ENCODE measurements at regions not wholly inside any gene's neighbourhood (a gene's known extent, or its start where the extent isn't known, plus 50 kb on each side); places are given as distances from the start of the nearest gene placed in this dataset.

DNA sequence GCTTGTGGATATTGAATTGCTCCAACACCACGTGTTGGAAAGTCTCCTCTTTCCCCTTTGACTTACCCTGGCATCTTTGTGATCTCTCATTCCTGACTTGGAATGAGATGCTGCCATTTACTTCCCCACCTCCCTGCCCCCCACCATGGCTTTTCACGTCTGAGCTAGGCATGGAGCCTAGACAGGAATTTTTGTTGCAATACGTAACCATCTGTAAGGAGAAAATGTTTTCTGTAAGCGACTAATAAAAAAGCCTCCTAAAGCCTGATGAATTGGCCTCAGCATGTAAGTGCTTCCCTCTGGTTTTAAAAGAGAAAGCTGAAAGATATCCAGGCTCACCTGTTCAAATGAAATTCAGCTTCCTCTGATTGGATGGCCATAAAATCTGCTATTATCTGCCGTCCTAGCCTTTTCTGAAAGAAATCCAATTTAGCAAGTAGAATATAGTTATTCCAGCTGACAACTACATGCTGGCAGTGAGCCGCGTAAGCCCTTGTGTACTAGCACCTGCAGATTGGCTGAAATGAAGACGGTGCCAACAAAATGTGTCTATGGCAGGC, 200.1 kb downstream of the NSG2 start:
- Histone ChIP-seq H3K9me3 (ENCODE audit: control insufficient read depth in 2 of 2, insufficient read depth in 1 of 2, low read depth in 1 of 2, low read length in 1 of 2) (no peaks in the 10 kb centered on the region), H3K4me1 (ENCODE audit: control insufficient read depth in 2 of 2, insufficient read depth in 2 of 2, low read length in 1 of 2) (no peaks in the 10 kb centered on the region), H3K27me3 (ENCODE audit: control insufficient read depth in 1 of 2, insufficient read depth in 2 of 2, low read length in 2 of 2) (no peaks in the 10 kb centered on the region), H3K4me3 (ENCODE audit: low read depth in 1 of 2, low read length in 2 of 2) (no peak overlapping the region), H3K27ac (ENCODE audit: low read depth in 2 of 2, low read length in 1 of 2) (no peak overlapping the region), H3K36me3 (ENCODE audit: control insufficient read depth in 2 of 2, insufficient read depth in 2 of 2, low read length in 1 of 2) (no peaks in the 10 kb centered on the region)
- 45 to 62% methylated on average over 8 of the region's 8 CpGs for WGBS, 2 donors

DNA sequence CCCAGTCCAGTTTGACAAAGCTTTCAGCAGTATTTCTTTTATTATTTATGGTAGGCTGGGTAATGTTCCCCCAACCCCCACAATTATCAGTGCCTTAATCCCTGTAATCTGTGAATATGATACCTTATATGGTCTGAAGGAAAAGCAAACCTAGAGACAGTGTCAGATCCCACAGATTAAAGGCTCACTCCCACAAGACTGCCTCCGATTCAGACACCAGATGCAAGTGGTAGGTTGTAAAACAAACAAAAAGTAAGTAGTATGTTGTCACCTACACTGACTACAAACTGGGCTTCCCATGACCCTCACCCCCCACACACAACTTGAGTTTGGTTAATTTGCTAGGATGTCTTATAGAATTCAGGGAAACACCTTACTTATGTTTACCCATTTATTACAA, 201.2 kb downstream of the NSG2 start:
- Histone ChIP-seq H3K4me1 (ENCODE audit: control insufficient read depth in 2 of 2, insufficient read depth in 2 of 2, low read length in 1 of 2) (no peaks in the 10 kb centered on the region), H3K27me3 (ENCODE audit: control insufficient read depth in 1 of 2, insufficient read depth in 2 of 2, low read length in 2 of 2) (no peaks in the 10 kb centered on the region), H3K36me3 (ENCODE audit: control insufficient read depth in 2 of 2, insufficient read depth in 2 of 2, low read length in 1 of 2) (no peaks in the 10 kb centered on the region), H3K27ac (ENCODE audit: low read depth in 2 of 2, low read length in 1 of 2) (no peak overlapping the region), H3K4me3 (ENCODE audit: low read depth in 1 of 2, low read length in 2 of 2) (no peak overlapping the region), H3K9me3 (ENCODE audit: control insufficient read depth in 2 of 2, insufficient read depth in 1 of 2, low read depth in 1 of 2, low read length in 1 of 2) (no peaks in the 10 kb centered on the region)
- 62 to 74% methylated on average over 1 of the region's 1 CpG for WGBS, 2 donors

DNA sequence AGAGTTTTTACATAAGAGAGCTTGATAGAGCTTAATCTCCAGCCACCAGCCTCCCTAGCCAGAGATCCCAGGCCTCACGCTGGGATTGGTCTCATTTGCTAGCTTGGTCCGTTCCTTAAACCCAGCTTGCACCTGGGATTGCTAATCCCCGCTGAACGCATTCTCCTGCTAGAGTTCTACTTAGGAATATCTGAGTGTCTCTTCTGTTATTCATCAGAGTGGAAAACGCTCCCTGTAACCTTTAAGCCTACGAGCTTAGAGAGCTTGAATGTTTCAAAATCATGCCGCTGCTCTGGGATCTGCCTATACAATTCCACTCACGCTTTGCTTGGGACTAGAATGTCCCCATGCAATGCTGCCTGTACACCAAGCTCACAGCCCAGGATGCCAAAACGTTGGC, 201.8 kb downstream of the NSG2 start:
- H3K27me3 ChIP-seq (ENCODE audit: control insufficient read depth in 1 of 2, insufficient read depth in 2 of 2, low read length in 2 of 2) = no peaks in the 10 kb centered on the region
- no peaks in the 10 kb centered on the region for H3K9me3 ChIP-seq (ENCODE audit: control insufficient read depth in 2 of 2, insufficient read depth in 1 of 2, low read depth in 1 of 2, low read length in 1 of 2)
- H3K4me1 ChIP-seq (ENCODE audit: control insufficient read depth in 2 of 2, insufficient read depth in 2 of 2, low read length in 1 of 2) = no peaks in the 10 kb centered on the region
- H3K36me3 ChIP-seq (ENCODE audit: control insufficient read depth in 2 of 2, insufficient read depth in 2 of 2, low read length in 1 of 2) = no peaks in the 10 kb centered on the region
- H3K27ac ChIP-seq (ENCODE audit: low read depth in 2 of 2, low read length in 1 of 2) = no peak overlapping the region
- 78 to 82% methylated on average over 9 of the region's 9 CpGs for WGBS, 2 donors
- H3K4me3 ChIP-seq (ENCODE audit: low read depth in 1 of 2, low read length in 2 of 2) = no peak overlapping the region

DNA sequence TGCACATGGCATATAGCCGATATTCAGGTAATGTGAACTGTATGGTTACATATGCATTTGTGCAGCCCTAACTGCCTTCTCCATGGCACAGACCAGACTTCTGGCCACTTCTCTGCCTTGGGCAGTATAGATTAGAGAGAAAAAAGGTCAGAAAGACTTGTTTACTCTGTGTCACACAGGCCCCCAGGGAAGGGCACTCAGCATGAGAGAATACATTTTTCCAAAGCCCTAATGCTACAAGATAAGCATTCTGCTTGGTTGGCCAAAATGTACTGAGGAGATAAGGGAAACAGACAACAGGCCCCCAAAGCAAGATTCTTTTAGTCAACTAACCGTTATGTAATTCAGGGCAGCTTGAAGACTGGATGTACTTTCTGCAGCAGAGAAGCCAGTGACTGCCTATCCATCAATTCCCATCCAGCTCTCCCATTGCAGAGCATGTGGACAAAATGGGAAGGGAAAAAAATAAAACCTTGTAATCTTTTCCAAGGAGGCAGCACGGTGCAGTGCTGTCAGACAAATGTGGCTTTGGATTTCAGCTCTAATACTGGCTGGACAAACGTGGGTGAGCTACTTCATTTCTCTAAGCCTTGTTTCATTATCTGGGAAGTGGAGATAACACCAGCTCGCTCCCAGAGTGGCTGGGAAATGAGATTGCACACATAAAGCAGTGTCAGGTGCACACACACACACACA, 205.9 kb downstream of the NSG2 start:
- no peaks in the 10 kb centered on the region for H3K36me3 ChIP-seq (ENCODE audit: control insufficient read depth in 2 of 2, insufficient read depth in 2 of 2, low read length in 1 of 2)
- no peak overlapping the region for H3K4me3 ChIP-seq (ENCODE audit: low read depth in 1 of 2, low read length in 2 of 2)
- no peaks in the 10 kb centered on the region for H3K9me3 ChIP-seq (ENCODE audit: control insufficient read depth in 2 of 2, insufficient read depth in 1 of 2, low read depth in 1 of 2, low read length in 1 of 2)
- H3K27ac ChIP-seq (ENCODE audit: low read depth in 2 of 2, low read length in 1 of 2) = no peak overlapping the region
- H3K4me1 ChIP-seq (ENCODE audit: control insufficient read depth in 2 of 2, insufficient read depth in 2 of 2, low read length in 1 of 2) = no peaks in the 10 kb centered on the region
- H3K27me3 ChIP-seq (ENCODE audit: control insufficient read depth in 1 of 2, insufficient read depth in 2 of 2, low read length in 2 of 2) = no peaks in the 10 kb centered on the region
- 45 to 48% methylated on average over 5 of the region's 5 CpGs for WGBS, 2 donors

DNA sequence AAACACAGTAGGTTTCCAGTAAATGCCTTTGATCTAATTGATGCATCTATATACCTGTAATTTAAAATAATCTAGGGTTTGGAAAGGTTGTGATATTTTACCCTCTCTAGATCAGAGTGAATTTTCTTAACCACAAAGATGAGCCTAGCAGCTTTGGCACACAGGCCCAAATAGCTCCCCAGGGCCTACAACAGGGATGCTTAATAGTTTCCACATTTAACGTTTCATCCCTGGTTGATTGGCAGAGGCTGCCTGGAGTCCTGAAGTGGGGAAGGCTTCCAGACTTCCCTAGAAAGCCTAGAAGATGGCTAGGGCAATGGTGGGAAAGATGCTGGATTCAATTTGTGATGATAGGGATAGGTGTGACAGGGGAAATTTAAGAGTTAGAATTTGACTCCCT, 206.6 kb downstream of the NSG2 start:
- H3K36me3 ChIP-seq (ENCODE audit: control insufficient read depth in 2 of 2, insufficient read depth in 2 of 2, low read length in 1 of 2) = no peaks in the 10 kb centered on the region
- H3K4me1 ChIP-seq (ENCODE audit: control insufficient read depth in 2 of 2, insufficient read depth in 2 of 2, low read length in 1 of 2) = no peaks in the 10 kb centered on the region
- H3K27me3 ChIP-seq (ENCODE audit: control insufficient read depth in 1 of 2, insufficient read depth in 2 of 2, low read length in 2 of 2) = no peaks in the 10 kb centered on the region
- 40 to 41% methylated on average over 1 of the region's 1 CpG for WGBS, 2 donors
- no peaks in the 10 kb centered on the region for H3K9me3 ChIP-seq (ENCODE audit: control insufficient read depth in 2 of 2, insufficient read depth in 1 of 2, low read depth in 1 of 2, low read length in 1 of 2)
- H3K27ac ChIP-seq (ENCODE audit: low read depth in 2 of 2, low read length in 1 of 2) = no peak overlapping the region
- no peak overlapping the region for H3K4me3 ChIP-seq (ENCODE audit: low read depth in 1 of 2, low read length in 2 of 2)

DNA sequence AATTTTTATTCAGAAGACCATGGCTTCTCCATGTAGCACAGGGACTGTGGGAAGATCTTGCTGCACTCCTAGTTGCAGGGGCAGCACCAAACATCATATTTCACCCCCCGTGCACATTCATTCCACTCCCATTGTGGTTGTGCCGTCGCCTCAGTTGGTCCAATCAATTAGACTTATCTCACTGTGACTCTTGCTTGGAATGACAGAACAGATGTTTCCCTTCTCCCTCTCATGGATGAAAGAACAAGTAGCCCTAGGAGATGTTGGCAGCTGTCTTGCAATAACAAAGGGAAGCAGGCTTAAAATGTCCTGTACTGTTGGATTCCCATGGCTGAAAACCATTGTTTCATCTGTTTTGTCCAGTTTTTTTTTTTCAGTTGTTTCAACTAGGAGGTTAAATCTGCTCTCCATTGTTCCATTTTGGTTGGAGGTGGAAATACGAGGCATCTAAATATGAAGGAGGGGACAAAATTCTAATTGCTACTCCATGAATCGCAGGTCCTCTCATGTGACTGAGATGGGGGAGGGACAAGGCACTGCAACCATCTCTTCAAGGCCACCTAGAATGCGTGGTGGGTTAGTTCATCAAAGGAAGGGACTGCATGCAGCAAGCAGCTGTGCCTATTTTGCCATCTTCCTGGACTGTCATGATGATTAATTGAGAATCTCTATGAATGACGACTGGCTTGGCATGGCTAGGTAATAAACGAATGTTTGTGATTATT, 214.4 kb downstream of the NSG2 start:
- Histone ChIP-seq H3K9me3 (ENCODE audit: control insufficient read depth in 2 of 2, insufficient read depth in 1 of 2, low read depth in 1 of 2, low read length in 1 of 2) (peaks cover 2 to 3% of the 10 kb centered on the region in 2 donors), H3K27ac (ENCODE audit: low read depth in 2 of 2, low read length in 1 of 2) (no peak overlapping the region), H3K4me1 (ENCODE audit: control insufficient read depth in 2 of 2, insufficient read depth in 2 of 2, low read length in 1 of 2) (no peaks in the 10 kb centered on the region), H3K36me3 (ENCODE audit: control insufficient read depth in 2 of 2, insufficient read depth in 2 of 2, low read length in 1 of 2) (no peaks in the 10 kb centered on the region), H3K4me3 (ENCODE audit: low read depth in 1 of 2, low read length in 2 of 2) (no peak overlapping the region), H3K27me3 (ENCODE audit: control insufficient read depth in 1 of 2, insufficient read depth in 2 of 2, low read length in 2 of 2) (no peaks in the 10 kb centered on the region)
- 55 to 56% methylated on average over 8 of the region's 8 CpGs for WGBS, 2 donors

DNA sequence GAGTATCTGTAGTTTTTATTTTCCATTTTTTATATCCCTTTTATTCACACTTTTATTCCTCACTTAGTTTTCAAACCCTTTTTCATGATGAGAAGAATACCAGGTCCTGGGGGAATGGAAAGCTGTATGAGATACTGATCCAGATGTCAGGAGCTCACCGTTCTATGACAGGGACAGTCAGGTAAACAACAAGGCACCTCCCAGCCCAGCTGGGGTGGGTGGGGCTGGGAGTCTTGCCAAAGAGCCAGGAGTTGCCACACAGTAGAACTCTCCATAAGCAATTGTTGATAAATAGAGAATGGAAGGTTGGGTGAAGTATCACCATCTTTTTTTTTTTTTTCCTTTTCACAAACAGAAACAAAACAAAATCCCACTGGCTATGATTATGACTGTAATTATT, 225.8 kb downstream of the NSG2 start:
- no peaks in the 10 kb centered on the region for H3K36me3 ChIP-seq (ENCODE audit: control insufficient read depth in 2 of 2, insufficient read depth in 2 of 2, low read length in 1 of 2)
- no peak overlapping the region for H3K4me3 ChIP-seq (ENCODE audit: low read depth in 1 of 2, low read length in 2 of 2)
- no peaks in the 10 kb centered on the region for H3K27me3 ChIP-seq (ENCODE audit: control insufficient read depth in 1 of 2, insufficient read depth in 2 of 2, low read length in 2 of 2)
- H3K9me3 ChIP-seq (ENCODE audit: control insufficient read depth in 2 of 2, insufficient read depth in 1 of 2, low read depth in 1 of 2, low read length in 1 of 2) = peaks cover 0 to 2% of the 10 kb centered on the region in 2 donors
- H3K4me1 ChIP-seq (ENCODE audit: control insufficient read depth in 2 of 2, insufficient read depth in 2 of 2, low read length in 1 of 2) = no peaks in the 10 kb centered on the region
- no peak overlapping the region for H3K27ac ChIP-seq (ENCODE audit: low read depth in 2 of 2, low read length in 1 of 2)
- 15 to 30% methylated on average over 1 of the region's 1 CpG for WGBS, 2 donors

DNA sequence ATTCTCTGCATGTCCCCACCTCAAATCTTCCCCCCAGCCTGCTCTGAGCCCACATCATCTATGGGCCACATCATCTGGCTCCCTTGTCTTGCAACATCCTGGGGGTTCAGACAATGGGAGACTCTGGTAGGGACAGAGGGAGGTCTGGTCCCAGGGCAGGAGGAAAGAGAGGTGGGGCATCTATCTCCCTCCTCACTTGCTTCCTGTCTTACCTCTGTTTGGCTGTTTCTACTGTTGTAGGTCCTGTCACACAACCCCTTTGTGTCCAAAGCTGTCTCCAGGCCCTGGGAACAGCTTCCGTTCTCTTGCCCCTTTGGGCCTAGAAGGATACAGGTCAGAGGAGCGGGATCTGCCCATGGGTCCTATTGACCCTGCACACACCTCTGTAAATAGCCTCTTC, 227.2 kb downstream of the NSG2 start:
- Histone ChIP-seq H3K36me3 (ENCODE audit: control insufficient read depth in 2 of 2, insufficient read depth in 2 of 2, low read length in 1 of 2) (no peaks in the 10 kb centered on the region), H3K27me3 (ENCODE audit: control insufficient read depth in 1 of 2, insufficient read depth in 2 of 2, low read length in 2 of 2) (no peaks in the 10 kb centered on the region), H3K9me3 (ENCODE audit: control insufficient read depth in 2 of 2, insufficient read depth in 1 of 2, low read depth in 1 of 2, low read length in 1 of 2) (peaks cover 0 to 2% of the 10 kb centered on the region in 2 donors), H3K4me1 (ENCODE audit: control insufficient read depth in 2 of 2, insufficient read depth in 2 of 2, low read length in 1 of 2) (no peaks in the 10 kb centered on the region), H3K4me3 (ENCODE audit: low read depth in 1 of 2, low read length in 2 of 2) (no peak overlapping the region), H3K27ac (ENCODE audit: low read depth in 2 of 2, low read length in 1 of 2) (no peak overlapping the region)
- 69 to 76% methylated on average over 2 of the region's 2 CpGs for WGBS, 2 donors

DNA sequence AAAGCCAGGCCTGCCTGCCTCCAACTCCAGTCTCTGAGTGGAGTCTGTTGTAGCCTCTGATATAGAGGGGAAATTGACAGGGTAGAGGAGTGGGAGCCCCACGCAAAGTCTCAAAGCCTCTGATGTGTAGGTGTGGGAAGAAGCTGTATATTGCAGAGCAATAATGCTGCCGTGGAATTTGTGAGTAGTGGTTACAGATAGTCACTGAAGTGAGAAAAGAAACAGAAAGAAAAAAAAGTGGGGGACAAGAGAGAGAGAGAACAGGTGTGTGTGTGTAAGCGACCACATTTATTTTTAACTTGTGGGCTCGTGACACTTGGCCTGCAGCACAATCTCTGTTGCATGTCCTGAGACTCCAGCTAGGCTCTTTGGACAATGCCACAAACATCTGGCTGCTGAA, 227.8 kb downstream of the NSG2 start:
- Histone ChIP-seq H3K27me3 (ENCODE audit: control insufficient read depth in 1 of 2, insufficient read depth in 2 of 2, low read length in 2 of 2) (no peaks in the 10 kb centered on the region), H3K36me3 (ENCODE audit: control insufficient read depth in 2 of 2, insufficient read depth in 2 of 2, low read length in 1 of 2) (no peaks in the 10 kb centered on the region), H3K4me1 (ENCODE audit: control insufficient read depth in 2 of 2, insufficient read depth in 2 of 2, low read length in 1 of 2) (no peaks in the 10 kb centered on the region), H3K27ac (ENCODE audit: low read depth in 2 of 2, low read length in 1 of 2) (no peak overlapping the region), H3K4me3 (ENCODE audit: low read depth in 1 of 2, low read length in 2 of 2) (no peak overlapping the region), H3K9me3 (ENCODE audit: control insufficient read depth in 2 of 2, insufficient read depth in 1 of 2, low read depth in 1 of 2, low read length in 1 of 2) (peaks cover 0 to 2% of the 10 kb centered on the region in 2 donors)
- 55 to 64% methylated on average over 4 of the region's 4 CpGs for WGBS, 2 donors

DNA sequence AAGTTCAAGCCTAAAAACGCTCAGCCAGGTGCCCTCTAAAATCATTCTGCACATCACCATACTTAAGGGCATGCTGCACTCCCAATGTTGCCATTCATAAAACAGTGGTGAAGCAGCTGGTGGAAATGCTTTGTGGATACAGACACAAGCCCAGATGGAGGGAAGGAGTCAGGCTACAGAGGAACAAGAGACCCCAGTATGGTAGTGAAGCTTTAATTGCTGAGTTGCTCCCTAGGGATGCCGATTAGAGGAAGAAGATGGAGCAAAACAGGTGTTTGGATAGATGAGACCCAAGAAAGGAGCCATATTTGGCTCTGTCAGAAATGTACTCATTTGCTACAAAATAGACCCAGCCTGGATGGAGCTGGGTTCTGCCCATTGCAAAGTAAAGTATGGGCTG, 230.5 kb downstream of the NSG2 start:
- H3K27me3 ChIP-seq (ENCODE audit: control insufficient read depth in 1 of 2, insufficient read depth in 2 of 2, low read length in 2 of 2) = no peaks in the 10 kb centered on the region
- H3K4me3 ChIP-seq (ENCODE audit: low read depth in 1 of 2, low read length in 2 of 2) = no peak overlapping the region
- no peak overlapping the region for H3K27ac ChIP-seq (ENCODE audit: low read depth in 2 of 2, low read length in 1 of 2)
- no peaks in the 10 kb centered on the region for H3K4me1 ChIP-seq (ENCODE audit: control insufficient read depth in 2 of 2, insufficient read depth in 2 of 2, low read length in 1 of 2)
- peaks cover 0 to 2% of the 10 kb centered on the region in 2 donors for H3K9me3 ChIP-seq (ENCODE audit: control insufficient read depth in 2 of 2, insufficient read depth in 1 of 2, low read depth in 1 of 2, low read length in 1 of 2)
- no peaks in the 10 kb centered on the region for H3K36me3 ChIP-seq (ENCODE audit: control insufficient read depth in 2 of 2, insufficient read depth in 2 of 2, low read length in 1 of 2)
- 60 to 76% methylated on average over 2 of the region's 2 CpGs for WGBS, 2 donors
